Skeletal muscle satellite cell (primary cell): ENCODE measurements at regions not wholly inside any gene's neighbourhood (a gene's known extent, or its start where the extent isn't known, plus 50 kb on each side); places are given as distances from the start of the nearest gene placed in this dataset.

Source experiments
- H3K27me3 ChIP-seq: 2 replicates; pipeline ENCODE4 v1.7.0; 2013; ENCODE audit warnings: low read length; ENCODE audit not compliant: control insufficient read depth, insufficient read depth
- H3K36me3 ChIP-seq: 2 replicates; pipeline ENCODE4 v1.7.0; 2013; ENCODE audit warnings: mild to moderate bottlenecking, control low read depth, low read length; ENCODE audit not compliant: insufficient read depth
- H3K4me1 ChIP-seq: 2 replicates; pipeline ENCODE4 v1.7.0; 2013; ENCODE audit warnings: low read length; ENCODE audit not compliant: control insufficient read depth, insufficient read depth
- H3K4me2 ChIP-seq: 2 replicates; pipeline ENCODE4 v1.7.0; 2013; ENCODE audit warnings: mild to moderate bottlenecking, low read length
- H3K4me3 ChIP-seq: 2 replicates; pipeline ENCODE4 v1.7.0; 2013; ENCODE audit warnings: low read length
- H3K9ac ChIP-seq: 2 replicates; pipeline ENCODE4 v1.7.0; 2013; ENCODE audit warnings: mild to moderate bottlenecking, low read depth, low read length, moderate library complexity
- H3K9me3 ChIP-seq: replicated peaks from 2 replicates; pipeline ENCODE4 v1.7.0; 2013; ENCODE audit warnings: mild to moderate bottlenecking, control low read depth, low read length

DNA sequence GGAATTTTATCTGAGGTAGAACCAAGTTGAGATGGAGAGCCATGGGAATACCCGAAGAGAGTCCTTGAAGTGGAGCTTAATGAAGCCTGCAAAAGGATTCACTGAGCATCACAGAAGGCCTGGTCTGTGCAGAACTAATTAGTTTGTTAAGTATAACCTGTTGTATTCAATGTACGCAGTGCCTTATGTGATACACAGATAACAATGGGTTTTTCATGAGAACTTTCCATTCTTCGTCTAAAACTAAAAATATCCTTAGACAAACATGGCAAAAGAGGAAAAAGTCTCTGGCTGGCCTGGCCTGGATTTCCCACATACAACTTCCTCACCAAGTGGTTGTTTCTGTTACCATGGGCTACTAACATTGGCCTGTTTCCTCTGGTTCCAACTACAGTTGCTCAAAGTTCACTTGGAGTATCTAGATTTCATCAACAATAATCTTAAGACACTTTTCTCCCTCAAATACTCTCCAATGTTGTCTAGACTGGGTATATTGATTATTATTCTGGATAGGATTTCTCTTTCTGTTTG lies 237.6 kb upstream of the ZNF462 start:
- Histone ChIP-seq H3K9me3 (no peaks in the 10 kb centered on the region), H3K36me3 (no peaks in the 10 kb centered on the region), H3K9ac (no peak overlapping the region), H3K4me2 (no peak overlapping the region), H3K4me3 (no peak overlapping the region), H3K4me1 (peaks cover 4% of the 10 kb centered on the region), H3K27me3 (no peaks in the 10 kb centered on the region)

DNA sequence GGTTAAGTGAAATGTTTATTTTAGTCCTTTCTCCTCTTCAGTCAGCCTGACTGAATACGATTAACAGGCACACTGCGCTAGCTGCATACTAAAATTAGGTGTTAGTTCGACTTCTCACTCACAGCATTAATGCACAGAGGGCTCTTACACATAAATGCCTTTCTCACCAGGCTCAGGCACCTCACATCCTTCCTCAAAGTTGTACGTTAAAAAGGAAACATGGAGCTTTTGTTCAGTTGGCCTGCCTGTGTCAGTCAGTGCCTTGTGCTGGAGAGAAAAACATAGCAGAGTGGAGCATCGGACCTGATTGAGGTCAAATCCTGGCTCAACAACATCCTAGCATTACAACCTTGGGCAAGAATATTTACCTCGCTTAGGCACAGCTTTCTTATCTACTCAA lies 236.0 kb upstream of the ZNF462 start:
- Histone ChIP-seq H3K36me3 (no peaks in the 10 kb centered on the region), H3K9me3 (no peaks in the 10 kb centered on the region)

DNA sequence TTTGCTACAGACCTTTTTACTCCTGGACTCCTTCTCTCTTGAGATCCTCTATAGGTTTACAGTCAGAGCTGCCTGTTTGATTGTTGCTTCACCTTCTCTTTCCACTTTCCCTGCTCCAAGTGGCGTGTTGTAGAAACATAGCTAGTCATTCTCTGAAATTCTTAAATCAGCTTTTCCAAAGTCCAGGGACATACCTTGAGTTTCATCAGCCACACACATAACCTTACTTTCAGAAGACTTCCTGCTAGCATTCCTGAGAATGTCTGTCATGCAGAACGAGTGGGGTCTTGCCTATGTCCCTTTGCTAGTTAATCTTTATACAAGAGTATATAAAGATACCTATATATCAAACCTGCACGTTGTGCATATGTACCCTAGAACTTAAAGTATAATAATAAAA lies 230.3 kb upstream of the ZNF462 start:
- Histone ChIP-seq H3K4me3 (no peak overlapping the region), H3K4me1 (no peaks in the 10 kb centered on the region), H3K4me2 (no peak overlapping the region), H3K36me3 (no peaks in the 10 kb centered on the region), H3K27me3 (no peaks in the 10 kb centered on the region), H3K9me3 (no peaks in the 10 kb centered on the region), H3K9ac (no peak overlapping the region)

More for the DNA sequence above, 236.0 kb upstream of the ZNF462 start:
- Histone ChIP-seq H3K4me3 (no peak overlapping the region), H3K27me3 (no peaks in the 10 kb centered on the region), H3K4me1 (no peaks in the 10 kb centered on the region), H3K9ac (no peak overlapping the region), H3K4me2 (no peak overlapping the region)

DNA sequence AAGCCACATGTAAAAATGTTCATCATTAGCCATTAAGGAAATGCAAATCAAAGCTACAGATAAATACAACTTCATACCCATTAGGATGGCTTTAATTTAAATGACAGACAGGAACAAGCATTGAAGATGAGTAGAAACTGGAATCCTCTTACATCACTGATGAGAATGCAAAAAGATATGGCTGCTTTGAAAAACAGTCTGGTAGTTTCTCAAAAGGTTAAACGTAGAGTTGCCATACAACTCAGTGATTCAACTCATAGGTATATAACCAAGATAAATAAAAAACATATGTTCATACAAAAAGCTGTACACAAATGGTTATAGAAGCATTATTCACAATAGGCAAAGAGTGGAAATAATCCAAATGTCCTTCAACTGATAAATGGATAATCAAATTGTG lies 228.8 kb upstream of the ZNF462 start:
- H3K9me3 ChIP-seq: no peaks in the 10 kb centered on the region
- no peaks in the 10 kb centered on the region for H3K36me3 ChIP-seq
- H3K4me3 ChIP-seq: no peak overlapping the region
- H3K27me3 ChIP-seq: no peaks in the 10 kb centered on the region
- H3K9ac ChIP-seq: no peak overlapping the region
- H3K4me1 ChIP-seq: no peaks in the 10 kb centered on the region
- H3K4me2 ChIP-seq: no peak overlapping the region

DNA sequence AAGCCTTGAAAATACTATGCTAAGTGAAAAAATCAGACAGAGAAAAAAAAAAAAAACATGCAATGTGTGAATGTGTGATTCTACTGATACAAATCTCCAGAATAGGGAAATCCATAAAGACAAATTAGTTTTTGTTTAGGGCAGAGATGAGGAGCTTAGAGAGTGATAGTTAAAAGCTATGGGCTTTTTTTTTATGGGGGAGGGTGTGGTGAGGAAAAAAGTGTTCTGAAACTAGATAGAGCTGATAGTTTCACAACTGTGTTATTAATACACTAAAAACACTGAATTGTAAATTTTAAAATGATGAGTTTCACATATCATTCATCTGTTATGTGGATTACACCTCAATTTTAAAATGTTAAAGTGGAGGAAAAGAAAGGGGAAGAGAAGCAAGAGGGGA lies 228.3 kb upstream of the ZNF462 start:
- H3K9me3 ChIP-seq: no peaks in the 10 kb centered on the region
- no peaks in the 10 kb centered on the region for H3K4me1 ChIP-seq
- H3K36me3 ChIP-seq: no peaks in the 10 kb centered on the region
- H3K4me2 ChIP-seq: no peak overlapping the region
- no peaks in the 10 kb centered on the region for H3K27me3 ChIP-seq
- H3K4me3 ChIP-seq: no peak overlapping the region
- no peak overlapping the region for H3K9ac ChIP-seq

DNA sequence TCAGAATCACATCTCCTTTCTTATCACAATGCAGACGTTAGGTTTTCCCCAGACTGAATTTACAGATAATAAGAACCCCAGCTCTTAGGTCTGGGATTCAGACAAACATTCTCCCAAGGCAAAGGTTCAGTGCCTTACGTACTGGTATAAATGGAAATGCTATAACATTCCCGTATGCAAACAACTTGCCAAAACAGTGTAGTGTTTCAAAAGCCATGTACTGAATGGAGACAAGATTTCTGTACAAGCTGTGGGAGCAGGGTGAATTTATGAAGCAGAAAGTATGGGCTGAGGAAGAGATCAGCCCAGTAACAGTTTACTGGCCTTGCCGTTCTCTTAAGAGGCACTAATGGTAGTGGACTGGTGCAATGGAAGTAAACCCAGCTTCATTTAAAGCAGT lies 225.5 kb upstream of the ZNF462 start:
- no peak overlapping the region for H3K9ac ChIP-seq
- H3K27me3 ChIP-seq: no peaks in the 10 kb centered on the region
- no peaks in the 10 kb centered on the region for H3K36me3 ChIP-seq
- no peaks in the 10 kb centered on the region for H3K9me3 ChIP-seq
- no peak overlapping the region for H3K4me2 ChIP-seq
- H3K4me1 ChIP-seq: no peaks in the 10 kb centered on the region
- H3K4me3 ChIP-seq: no peak overlapping the region

DNA sequence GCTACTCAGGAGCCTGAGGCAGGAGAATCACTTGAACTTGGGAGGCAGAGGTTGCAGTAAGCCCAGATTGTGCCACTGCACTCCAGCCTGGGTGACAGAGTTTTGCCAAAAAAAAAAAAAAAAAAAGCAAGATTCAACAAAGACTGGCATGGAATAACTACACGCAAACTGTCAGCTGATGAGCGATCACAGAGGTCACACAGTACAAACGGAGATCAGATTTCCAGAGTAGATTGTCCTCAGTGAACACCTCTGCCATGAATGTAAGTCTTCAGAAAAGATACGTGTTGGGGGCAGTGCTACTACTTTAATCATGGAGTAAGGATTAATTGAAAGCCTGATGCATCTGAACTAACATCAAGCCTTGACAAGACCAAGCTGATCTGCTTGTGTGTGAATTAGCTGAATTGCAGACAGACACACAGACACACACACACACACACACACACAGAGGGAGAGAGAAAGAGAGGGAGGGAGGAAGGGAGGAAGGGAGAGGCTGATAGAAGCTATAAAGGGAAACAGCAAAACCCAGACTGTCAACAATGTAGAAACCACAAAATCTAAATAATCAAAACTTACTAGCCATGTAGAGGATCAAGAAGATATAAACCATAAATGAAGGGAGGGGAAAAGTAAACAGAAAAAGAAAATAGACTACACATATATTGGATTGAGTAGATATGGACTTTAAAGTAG lies 222.9 kb upstream of the ZNF462 start:
- no peaks in the 10 kb centered on the region for H3K9me3 ChIP-seq
- no peak overlapping the region for H3K4me2 ChIP-seq
- H3K4me1 ChIP-seq: peaks cover 6% of the 10 kb centered on the region
- no peaks in the 10 kb centered on the region for H3K36me3 ChIP-seq
- no peaks in the 10 kb centered on the region for H3K27me3 ChIP-seq
- H3K4me3 ChIP-seq: no peak overlapping the region
- H3K9ac ChIP-seq: no peak overlapping the region

DNA sequence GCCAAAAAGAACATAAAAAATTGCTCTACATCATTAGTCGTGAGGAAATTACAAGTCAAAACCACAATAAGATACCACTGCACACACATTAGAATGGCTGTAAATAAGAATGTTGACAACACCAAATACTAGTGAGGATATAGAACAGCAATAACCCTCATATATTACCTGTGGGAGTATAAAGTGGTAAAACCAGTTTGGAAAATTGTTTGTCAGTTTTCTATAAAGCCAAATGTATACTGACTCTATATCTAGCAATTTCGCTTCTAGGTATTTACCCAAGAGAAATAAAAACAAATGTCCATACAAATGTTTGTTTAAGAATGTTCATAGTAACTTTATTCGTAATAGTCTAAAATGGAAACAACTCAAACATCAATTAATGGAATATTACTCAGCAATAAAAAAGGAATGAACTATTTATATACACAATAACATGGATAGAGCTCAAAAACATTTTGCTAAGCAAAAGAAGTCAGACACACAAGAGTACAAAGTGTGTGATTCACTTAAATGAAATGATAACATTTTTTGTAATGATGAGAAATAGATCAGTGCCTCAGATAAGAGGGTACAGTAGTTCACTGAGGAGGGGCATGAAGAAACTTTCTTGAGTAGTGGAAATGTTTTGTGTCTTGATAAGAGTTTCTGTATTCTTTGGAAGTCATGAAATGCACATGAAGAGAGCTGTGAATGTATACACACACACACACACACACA lies 219.6 kb upstream of the ZNF462 start:
- Histone ChIP-seq H3K9me3 (no peaks in the 10 kb centered on the region), H3K9ac (no peak overlapping the region), H3K4me2 (no peak overlapping the region), H3K4me1 (peaks cover 6% of the 10 kb centered on the region), H3K27me3 (no peaks in the 10 kb centered on the region), H3K4me3 (no peak overlapping the region), H3K36me3 (no peaks in the 10 kb centered on the region)

DNA sequence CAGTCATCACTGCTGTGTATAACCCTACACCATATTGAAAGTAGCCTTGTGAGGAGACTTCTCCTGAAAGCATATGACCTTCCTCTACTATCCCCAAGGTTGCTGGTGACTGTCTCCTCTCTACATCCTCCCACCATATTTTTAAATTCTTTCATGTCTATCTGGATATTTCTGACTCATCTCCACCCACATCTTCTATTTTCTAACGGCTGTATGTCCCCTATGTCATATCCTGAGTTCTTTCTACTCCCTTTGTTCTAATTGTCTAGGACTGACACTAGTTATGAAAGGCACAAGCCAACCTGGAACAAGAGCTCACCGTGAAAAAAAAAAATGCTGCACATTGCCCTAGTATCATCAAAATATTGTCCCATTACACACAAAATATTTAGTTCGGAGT lies 218.3 kb upstream of the ZNF462 start:
- no peak overlapping the region for H3K4me3 ChIP-seq
- H3K36me3 ChIP-seq: no peaks in the 10 kb centered on the region
- H3K4me1 ChIP-seq: peaks cover 6% of the 10 kb centered on the region
- H3K27me3 ChIP-seq: no peaks in the 10 kb centered on the region
- H3K9me3 ChIP-seq: no peaks in the 10 kb centered on the region
- H3K4me2 ChIP-seq: no peak overlapping the region
- no peak overlapping the region for H3K9ac ChIP-seq

DNA sequence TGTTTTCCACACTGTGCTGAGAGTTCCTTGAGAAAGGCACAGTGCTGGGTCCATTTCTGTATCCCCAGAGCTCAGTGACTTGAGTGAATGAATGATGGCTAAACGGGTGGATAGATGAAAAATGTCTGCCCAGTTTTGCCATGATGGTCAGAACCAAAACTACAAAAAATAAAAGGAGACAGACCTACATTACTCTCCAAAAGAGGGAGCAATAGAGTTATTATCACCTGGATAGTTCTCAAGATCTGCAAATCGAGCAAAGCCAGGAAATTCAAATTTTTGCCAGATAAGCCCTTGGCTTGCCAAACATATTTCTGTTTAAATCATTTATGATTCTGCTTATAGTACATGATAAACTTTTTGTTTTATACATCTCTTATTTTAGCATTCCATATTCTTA lies 214.2 kb upstream of the ZNF462 start:
- no peaks in the 10 kb centered on the region for H3K36me3 ChIP-seq
- H3K4me3 ChIP-seq: no peak overlapping the region
- H3K27me3 ChIP-seq: no peaks in the 10 kb centered on the region
- H3K4me1 ChIP-seq: peaks cover 6% of the 10 kb centered on the region
- H3K4me2 ChIP-seq: no peak overlapping the region
- H3K9me3 ChIP-seq: no peaks in the 10 kb centered on the region
- no peak overlapping the region for H3K9ac ChIP-seq

DNA sequence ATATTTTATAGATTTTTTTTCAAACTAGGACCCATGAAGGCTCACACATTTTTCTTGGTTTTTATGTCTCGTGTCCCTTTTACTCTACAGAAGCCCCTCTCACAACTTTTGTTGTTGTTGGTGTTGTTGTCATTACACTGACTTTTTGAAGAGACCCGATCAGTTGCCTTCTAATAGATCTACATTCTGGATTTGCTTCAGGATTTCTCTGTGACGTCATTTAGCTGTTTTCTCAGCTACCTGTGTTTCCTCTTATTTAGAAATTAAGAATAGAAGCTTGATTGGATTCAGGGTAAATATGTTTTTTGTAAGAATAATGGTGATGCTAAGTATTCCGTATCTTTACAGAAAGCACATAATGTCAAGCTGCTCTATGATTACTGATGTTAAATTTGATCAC lies 213.3 kb upstream of the ZNF462 start:
- Histone ChIP-seq H3K9me3 (no peaks in the 10 kb centered on the region), H3K27me3 (no peaks in the 10 kb centered on the region), H3K4me3 (no peak overlapping the region), H3K36me3 (no peaks in the 10 kb centered on the region), H3K4me2 (no peak overlapping the region), H3K4me1 (peaks cover 2% of the 10 kb centered on the region), H3K9ac (no peak overlapping the region)

DNA sequence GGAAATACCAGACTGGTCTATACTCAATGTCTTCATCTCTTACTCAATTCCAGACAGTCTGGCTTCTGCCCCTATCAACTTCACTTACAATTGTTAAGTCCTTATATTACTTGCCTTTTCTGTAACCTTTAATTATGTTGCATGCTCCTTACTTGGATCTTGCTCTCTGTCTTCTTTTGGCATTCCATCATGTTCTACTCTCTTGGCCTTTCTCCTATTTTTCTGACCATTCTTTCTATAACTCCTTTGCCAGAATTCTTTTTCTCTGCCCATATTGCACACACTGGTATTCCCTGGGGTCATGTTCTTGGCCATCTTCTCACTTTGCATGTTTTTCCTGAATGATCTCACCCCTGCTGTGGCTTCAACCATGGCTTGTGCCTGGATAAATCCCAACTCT lies 209.8 kb upstream of the ZNF462 start:
- no peak overlapping the region for H3K4me2 ChIP-seq
- no peaks in the 10 kb centered on the region for H3K36me3 ChIP-seq
- no peaks in the 10 kb centered on the region for H3K9me3 ChIP-seq
- H3K9ac ChIP-seq: no peak overlapping the region
- no peak overlapping the region for H3K4me3 ChIP-seq
- H3K27me3 ChIP-seq: peaks cover 11% of the 10 kb centered on the region
- no peaks in the 10 kb centered on the region for H3K4me1 ChIP-seq
